MG63 (cell line): ENCODE measurements at regions not wholly inside any gene's neighbourhood (a gene's known extent, or its start where the extent isn't known, plus 50 kb on each side); places are given as distances from the start of the nearest gene placed in this dataset.
"Not testable (repeated sequence)": the region's sequence is repeated elsewhere in the genome, so short reads cannot be mapped to it uniquely, and the experiment has no call there.

Source experiments
- DNase-seq: peaks from one replicate; pipeline ENCODE4 v3.0.0-alpha.2; 2020
- H3K27me3 ChIP-seq: fragments of 250-450 bp; sonication (Bioruptor Pico); 2 replicates; pipeline ENCODE4 v1.5.1; 2020; ENCODE audit warnings: mild to moderate bottlenecking, moderate library complexity
- H3K36me3 ChIP-seq: fragments of 250-450 bp; sonication (Bioruptor Pico); 2 replicates; pipeline ENCODE4 v1.5.1; 2020; ENCODE audit warnings: mild to moderate bottlenecking, moderate library complexity
- H3K4me3 ChIP-seq: fragments of 250-450 bp; sonication (Bioruptor Pico); 2 replicates; pipeline ENCODE4 v1.5.1; 2020; ENCODE audit warnings: mild to moderate bottlenecking, moderate library complexity
- H3K9me3 ChIP-seq: fragments of 250-450 bp; sonication (Bioruptor Pico); 2 replicates; pipeline ENCODE4 v1.5.1; 2020; ENCODE audit warnings: mild to moderate bottlenecking, moderate library complexity

DNA sequence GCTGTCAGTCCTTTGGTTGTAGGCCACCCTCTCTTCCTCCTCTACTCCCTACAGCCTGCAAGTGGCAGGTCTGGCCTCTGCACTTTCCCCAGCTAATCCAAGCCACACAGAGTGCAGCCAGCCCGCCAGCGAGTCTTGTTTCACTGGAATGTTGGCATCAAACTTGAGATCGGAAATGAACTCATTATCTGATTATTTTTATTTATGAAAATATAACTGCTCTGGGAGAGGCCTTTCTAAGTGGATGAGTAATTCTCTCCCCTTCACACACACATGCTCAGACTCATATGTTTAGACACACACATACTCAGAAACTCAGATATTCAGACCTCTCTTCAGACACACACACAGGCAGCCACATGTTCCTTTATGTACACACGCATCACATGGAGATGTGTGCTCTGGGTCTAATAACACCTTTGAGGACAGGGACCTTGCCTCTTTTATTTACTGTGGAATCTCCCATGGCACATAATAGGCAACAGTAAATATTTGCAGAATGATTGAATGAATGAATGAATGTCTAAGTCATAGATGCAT, 151.3 kb downstream of the ZFP36L2 start:
- H3K27me3 ChIP-seq: no peaks in the 10 kb centered on the region
- H3K36me3 ChIP-seq: no peaks in the 10 kb centered on the region
- no peaks in the 10 kb centered on the region for H3K9me3 ChIP-seq
- DNase-seq: peak; percentile 95
- H3K4me3 ChIP-seq: no peak overlapping the region

DNA sequence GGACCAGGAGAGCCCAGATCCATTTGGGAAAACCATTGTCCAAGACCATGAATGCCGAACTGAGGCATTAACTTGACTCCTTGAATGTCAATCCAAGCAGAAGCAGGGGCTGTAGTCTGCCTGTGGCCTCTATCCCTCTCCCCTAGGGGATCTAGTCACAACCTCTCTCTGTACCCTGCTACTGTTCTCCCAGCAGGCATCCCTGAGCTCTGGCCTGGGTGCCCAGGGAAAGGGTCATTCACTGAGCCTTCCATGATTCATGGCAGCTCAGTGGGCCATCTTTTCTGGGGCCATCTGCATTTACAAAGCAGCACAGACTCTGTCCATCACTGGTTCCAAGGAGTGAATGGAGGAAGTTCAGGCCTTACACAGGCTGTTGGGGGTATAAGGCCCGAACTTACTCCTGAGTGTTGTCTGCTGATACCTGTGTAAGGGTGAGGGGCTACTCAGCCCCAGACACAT, 151.8 kb downstream of the ZFP36L2 start:
- no peak for DNase-seq
- no peaks in the 10 kb centered on the region for H3K9me3 ChIP-seq
- no peaks in the 10 kb centered on the region for H3K36me3 ChIP-seq
- H3K4me3 ChIP-seq: no peak overlapping the region
- H3K27me3 ChIP-seq: no peaks in the 10 kb centered on the region

DNA sequence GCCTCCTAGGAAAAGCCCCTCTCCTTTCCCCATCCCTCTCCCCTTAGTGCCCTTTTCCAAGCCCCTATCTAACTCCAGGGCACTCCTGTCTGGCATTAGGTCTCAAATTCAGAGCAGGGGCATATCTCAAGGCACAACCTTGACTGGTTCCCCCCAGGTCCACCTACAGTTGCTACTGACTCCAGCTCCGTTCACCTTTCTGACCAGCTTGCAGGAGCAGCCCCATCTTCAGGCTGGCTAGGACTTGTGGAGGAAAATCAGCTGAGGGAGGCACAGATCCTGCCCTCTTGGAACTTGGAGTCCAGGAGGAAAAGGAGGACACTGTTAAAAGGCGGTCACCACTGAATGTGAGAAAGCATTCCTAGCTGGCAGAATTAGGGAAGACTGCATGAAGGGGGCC, 152.4 kb downstream of the ZFP36L2 start:
- Histone ChIP-seq H3K4me3 (no peak overlapping the region), H3K27me3 (no peaks in the 10 kb centered on the region)
- no peak for DNase-seq

DNA sequence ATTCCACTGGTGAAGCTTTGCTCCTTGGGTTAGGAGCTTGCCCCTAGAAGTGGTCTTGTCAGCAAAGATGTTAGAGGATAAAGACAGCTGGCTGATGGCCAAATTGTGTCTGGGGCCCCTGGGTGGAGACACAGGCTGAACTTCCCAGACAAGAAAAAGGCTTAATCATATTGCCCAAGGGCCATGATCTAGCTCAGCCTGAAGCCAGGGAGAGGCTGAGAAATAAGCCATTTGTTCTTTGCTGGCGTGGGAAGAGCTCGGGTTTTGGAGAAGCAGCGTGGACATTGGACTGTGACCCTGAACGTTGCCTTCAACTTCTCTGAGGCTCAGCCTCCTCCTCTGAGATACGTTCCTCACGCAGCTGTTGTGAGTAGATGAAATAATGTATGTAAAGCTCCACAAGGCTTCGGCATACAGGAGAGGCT, 153.0 kb downstream of the ZFP36L2 start:
- Histone ChIP-seq H3K36me3 (no peaks in the 10 kb centered on the region), H3K27me3 (no peaks in the 10 kb centered on the region), H3K4me3 (no peak overlapping the region), H3K9me3 (no peaks in the 10 kb centered on the region)
- peak; percentile 76 for DNase-seq

More for the DNA sequence above, 152.4 kb downstream of the ZFP36L2 start:
- Histone ChIP-seq H3K36me3 (no peaks in the 10 kb centered on the region), H3K9me3 (no peaks in the 10 kb centered on the region)

DNA sequence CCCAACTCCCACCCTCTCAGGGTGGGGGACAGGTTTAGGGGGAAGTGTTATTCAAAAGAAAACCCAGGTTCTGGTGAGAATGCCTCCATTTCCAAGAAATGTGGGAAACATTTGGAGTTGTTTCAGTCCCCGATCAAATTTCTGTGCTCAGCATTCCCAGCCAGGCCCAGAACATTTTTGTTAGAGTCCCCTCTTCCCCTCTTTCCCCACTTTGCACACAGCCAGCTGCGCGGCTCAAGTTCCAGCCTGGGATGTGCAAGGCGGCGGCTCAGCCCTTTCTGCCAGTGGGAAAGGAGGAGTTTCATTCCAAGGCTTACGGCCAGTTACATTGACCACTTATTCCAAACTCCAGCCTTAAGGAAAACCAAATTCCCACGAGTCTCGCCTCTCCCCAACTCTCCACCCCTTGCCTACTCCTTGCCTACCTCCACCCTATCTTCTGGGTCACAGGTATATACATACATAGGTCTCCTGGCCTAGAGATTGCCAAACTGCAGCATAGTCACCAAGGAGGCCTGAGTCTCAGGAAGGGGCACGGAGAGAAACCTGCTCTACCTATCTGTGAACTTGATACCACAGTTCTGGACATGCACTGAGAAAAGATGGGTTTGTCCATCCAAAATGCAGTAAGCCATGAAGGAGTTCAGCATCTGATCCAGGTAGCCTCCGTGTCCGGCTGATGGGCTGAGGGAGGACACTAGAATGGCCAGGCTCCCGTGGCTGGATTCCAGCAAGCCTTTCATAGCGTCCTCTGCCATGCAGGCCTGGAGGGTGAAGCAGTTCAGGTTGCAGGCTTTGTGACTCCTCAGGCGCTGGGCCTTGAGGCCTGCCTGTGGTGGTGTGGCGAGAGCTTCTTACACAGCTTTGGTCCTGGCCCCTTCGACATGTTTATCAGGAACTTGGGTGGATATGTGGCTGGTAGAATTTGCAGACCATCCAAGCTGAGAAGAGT, 154.5 kb downstream of the ZFP36L2 start:
- H3K9me3 ChIP-seq: no peaks in the 10 kb centered on the region
- H3K4me3 ChIP-seq: no peak overlapping the region
- H3K27me3 ChIP-seq: no peaks in the 10 kb centered on the region
- H3K36me3 ChIP-seq: no peaks in the 10 kb centered on the region
- DNase-seq: no peak

DNA sequence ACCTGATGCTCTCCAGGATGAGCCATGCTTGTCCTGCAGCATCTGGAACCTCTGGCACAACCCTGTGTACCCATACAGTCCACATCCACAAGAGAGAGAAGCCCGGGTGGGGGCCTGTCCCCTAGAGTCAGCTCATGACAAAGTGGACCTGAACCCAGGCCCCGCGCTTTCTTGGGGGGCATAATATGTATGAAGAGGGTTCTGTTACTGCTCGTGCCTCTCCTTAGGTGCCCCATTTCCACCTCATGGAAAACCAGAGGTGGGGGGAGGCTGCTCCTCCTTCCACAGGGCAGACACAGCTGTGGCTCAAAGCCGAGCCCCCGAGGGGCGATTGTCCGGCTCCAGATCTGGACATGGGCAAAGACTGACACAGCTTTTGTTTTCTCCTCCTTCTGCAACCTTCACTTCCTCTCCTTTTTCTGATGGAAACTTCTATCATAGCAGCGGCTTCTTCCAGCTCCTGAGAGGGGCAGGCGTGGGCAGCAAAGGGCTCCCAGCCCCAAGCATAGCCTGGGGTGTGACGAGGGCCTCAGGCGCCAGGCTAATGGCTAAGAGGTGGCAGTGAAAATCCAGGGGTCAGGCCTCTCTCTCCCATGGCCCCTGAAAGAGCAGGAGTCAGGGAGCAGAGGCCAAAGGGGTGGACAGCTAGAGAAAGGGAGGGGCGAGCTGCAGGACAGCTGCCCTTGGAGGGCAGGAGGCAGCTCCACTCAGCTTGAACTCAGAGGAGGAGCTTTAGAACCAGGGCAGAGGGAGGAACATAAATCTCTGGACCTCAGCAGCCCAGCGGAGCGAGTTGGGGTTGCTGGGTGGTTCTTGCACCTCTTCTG, 155.5 kb downstream of the ZFP36L2 start:
- no peaks in the 10 kb centered on the region for H3K27me3 ChIP-seq
- H3K36me3 ChIP-seq: no peaks in the 10 kb centered on the region
- H3K4me3 ChIP-seq: no peak overlapping the region
- no peak for DNase-seq
- no peaks in the 10 kb centered on the region for H3K9me3 ChIP-seq

DNA sequence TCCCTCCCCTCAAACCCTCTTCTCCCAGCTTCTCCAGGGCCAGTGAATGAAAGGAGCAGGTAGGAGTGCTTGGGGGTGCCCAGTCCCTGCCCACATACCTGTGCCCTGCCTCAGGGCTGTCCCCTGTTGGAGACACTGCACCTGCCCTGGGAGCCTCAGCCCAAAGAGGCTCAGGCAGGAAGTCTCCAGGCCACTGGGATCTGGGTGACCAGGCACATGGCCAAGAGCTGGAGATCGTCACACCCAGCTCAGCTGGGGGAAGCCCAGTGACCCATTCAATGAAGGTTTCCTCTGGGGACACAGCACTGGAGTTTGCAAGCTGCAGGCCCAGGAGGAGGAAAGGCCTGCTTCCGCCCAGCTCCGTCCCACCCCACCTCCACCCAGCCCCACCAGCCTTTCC, 156.4 kb downstream of the ZFP36L2 start:
- no peak for DNase-seq
- no peaks in the 10 kb centered on the region for H3K27me3 ChIP-seq
- no peaks in the 10 kb centered on the region for H3K36me3 ChIP-seq
- no peaks in the 10 kb centered on the region for H3K9me3 ChIP-seq
- no peak overlapping the region for H3K4me3 ChIP-seq

DNA sequence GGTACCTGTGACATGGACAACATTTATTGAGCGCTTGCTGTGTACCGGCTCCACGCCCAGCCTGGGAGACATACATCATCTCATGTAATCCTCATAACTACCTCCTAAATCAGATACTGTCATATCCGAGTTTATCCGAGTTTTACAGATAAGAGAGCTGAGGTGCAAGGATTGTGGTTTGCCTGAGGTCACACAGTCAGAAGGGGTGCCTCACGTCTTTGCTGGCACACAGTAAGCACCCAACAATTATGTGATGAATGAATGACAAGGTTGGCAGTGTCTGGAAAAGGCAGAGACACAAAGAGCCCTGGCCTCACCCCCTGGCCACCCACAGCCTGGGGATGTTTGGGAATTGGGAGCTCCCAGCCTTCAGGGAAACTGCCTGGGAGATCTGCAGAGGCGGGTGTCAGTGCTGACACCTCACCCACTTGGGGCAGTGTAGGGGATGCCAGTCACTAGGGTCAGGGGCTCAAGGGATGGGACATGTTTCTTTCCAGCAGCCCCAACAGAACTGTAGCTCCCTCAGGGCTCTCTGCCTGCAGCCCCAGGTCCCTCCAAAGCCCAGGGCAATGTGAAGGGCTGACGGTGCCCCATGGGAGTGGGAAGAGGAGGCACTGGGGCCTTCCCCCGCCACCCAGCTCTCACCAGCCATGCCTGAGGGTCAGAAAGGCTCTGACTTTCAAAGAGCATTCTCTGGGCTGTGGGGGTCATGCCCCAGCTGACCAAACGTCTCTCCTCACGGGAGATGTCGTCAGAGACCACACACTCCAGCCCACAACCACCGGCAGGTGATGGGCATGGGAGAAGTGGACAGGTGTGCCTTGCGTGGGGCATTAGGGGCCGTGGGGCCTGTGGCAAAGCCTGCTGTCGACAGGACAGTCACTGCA, 157.5 kb downstream of the ZFP36L2 start:
- peaks cover 2% of the 10 kb centered on the region; the same call in 1 of the 2 replicates for H3K9me3 ChIP-seq
- no peak for DNase-seq

DNA sequence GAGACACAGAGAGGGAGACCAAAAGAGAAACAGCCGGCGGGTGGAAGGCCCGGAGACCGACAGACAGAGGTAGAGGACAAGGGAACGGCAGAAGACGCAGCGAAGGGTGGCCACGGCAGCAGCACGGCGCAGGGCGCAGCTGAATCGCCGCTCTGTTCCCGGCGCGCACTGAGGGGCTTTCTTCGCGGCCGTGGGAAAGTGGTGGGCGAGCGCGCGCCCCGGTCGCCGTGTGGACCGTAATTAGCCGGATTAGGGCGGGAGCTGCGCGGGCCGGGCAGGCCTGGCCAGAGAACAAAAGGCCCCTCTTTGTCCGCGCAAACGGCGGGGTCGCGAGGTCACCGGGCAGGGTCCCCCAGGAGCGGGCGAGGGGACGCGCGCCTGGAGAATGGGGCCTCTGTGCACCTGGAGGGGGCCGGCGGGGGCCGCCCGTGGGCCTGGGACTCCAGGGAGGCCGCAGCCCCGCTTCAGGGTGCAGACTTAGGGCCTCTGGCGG, 158.3 kb downstream of the ZFP36L2 start:
- H3K4me3 ChIP-seq: no peak overlapping the region
- no peaks in the 10 kb centered on the region for H3K27me3 ChIP-seq
- H3K9me3 ChIP-seq: peaks cover 2% of the 10 kb centered on the region; the same call in 1 of the 2 replicates
- DNase-seq: no peak
- H3K36me3 ChIP-seq: no peaks in the 10 kb centered on the region

More for the DNA sequence above, 157.5 kb downstream of the ZFP36L2 start:
- H3K4me3 ChIP-seq: no peak overlapping the region
- no peaks in the 10 kb centered on the region for H3K27me3 ChIP-seq
- no peaks in the 10 kb centered on the region for H3K36me3 ChIP-seq

DNA sequence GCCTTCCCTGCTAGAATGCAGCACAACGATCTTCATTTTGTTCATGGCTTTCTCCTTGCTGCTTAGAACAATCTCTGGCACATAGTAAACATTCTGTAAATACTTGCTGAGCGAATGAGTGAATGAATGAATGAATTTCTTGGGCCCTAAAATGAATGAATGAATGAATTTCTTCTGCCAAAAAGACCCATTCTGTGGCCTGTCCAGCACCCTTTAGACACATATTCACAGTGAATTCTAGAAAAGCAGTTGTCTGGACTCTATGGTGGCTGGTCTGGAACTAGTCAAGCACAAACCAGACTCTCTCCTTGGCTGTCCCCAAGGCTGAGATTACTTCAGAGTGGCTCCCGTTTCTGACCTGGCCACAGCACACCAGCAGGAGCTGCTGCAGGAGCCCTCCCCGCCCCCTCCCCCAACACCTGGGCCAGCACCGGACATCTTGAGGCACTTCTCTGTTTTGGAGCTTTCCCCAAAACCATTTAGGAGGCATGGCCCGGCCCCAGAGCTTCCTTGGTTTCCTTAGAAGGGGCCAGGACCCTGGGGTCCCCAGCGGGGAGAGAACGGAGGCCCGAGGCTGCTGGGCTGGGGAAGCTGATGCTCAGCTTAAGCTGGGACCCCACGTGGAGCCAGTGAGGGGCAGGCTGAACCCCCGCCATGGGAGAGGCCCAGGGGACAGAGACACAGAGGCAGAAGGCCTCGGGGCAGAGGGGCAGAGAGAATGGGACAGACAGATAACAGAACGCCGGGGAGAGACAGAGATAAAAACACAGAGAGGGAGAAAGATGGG, 159.0 kb downstream of the ZFP36L2 start:
- Histone ChIP-seq H3K9me3 (peaks cover 2% of the 10 kb centered on the region; the same call in 1 of the 2 replicates), H3K4me3 (no peak overlapping the region), H3K27me3 (no peaks in the 10 kb centered on the region), H3K36me3 (no peaks in the 10 kb centered on the region)
- no peak for DNase-seq

DNA sequence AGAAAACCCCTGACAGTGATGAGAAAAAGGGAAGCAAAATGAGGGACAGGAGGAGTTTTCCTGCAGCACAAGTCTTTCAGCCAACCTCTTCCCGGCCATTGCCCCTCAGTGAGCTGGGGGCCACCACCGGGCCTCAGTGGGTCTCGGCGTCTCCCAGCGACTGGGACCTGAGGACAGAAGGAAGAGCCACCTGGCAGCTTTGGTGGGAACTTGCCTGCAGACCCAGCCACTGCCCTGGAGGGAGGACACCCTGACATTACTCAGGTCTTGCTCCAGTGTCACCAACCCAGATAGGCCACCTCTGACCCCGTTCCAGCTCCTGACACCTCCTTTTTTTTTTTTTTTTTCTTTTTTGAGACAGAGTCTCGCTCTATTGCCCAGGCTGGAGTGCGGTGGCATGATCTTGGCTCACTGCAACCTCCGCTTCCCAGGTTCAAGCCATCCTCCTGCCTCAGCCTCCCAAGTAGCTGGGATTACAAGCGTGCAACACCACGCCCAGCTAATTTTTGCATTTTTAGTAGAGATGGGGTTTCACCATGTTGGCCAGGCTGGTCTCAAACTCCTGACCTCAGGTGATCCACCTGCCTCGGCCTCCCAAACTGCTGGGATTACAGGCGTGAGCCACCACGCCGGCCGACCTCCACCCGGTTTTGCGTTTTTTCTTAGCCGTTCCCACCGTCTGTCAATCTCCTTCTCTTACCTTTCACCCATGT, 159.7 kb downstream of the ZFP36L2 start:
- DNase-seq, H3K9me3 ChIP-seq, H3K4me3 ChIP-seq, H3K27me3 ChIP-seq, H3K36me3 ChIP-seq: not testable (repeated sequence)

DNA sequence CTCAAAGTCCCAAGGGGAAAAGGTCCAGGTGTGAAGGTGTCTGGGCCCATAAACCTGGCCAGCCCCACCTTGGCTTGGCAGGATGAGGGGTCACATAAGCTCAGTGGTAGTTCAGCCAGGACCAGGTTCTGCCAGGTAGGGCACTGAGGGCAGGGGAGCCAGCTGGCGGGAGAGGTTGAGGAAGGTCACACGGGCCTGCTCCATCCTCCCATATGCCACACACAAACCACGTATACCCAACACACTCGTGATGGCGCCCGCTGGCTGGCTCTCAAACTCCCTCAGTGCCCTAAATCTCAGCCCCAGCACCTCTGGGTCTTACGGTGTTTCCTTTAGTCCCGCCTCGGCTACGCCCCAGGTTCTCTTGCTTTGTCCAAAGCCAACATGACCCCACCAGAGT, 160.5 kb downstream of the ZFP36L2 start:
- Histone ChIP-seq H3K4me3 (no peak overlapping the region), H3K9me3 (peaks cover 7% of the 10 kb centered on the region; the same call in 1 of the 2 replicates), H3K27me3 (no peaks in the 10 kb centered on the region), H3K36me3 (no peaks in the 10 kb centered on the region)
- DNase-seq: no peak

DNA sequence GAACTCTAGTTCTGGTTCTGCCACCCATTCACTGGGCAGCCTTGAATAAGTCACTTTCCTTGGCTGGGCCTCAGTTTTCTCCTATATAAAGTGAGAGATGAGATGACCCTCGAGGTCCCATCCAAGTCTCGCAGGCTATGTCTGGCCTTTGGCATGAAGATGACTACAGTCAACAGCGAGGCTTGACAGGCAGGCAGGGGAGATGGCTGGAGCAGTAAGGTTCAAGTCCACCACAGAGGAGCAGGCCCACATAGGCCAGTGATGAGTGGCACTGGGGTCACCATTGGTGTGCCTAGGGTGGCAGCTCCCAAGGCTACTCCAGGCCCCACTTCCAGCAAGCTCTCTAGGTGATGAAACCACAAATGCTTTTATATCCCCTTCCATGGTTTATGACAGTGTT, 161.4 kb downstream of the ZFP36L2 start:
- Histone ChIP-seq H3K36me3 (no peaks in the 10 kb centered on the region), H3K27me3 (no peaks in the 10 kb centered on the region), H3K9me3 (peaks cover 7% of the 10 kb centered on the region; the same call in 1 of the 2 replicates), H3K4me3 (no peak overlapping the region)
- no peak for DNase-seq

DNA sequence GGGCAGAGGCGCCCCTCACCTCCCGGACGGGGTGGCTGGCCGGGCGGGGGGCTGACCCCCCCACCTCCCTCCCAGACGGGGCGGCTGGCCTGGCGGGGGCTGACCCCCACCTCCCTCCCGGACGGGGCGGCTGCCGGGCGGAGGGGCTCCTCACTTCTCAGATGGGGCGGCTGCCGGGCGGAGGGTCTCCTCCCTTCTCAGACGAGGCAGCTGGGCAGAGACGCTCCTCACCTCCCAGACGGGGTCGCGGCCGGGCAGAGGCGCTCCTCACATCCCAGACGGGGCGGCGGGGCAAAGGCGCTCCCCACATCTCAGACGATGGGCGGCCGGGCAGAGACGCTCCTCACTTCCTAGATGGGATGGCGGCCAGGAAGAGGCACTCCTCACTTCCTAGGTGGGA, 163.3 kb downstream of the ZFP36L2 start:
- H3K9me3 ChIP-seq, H3K36me3 ChIP-seq, DNase-seq, H3K4me3 ChIP-seq, H3K27me3 ChIP-seq: not testable (repeated sequence)

DNA sequence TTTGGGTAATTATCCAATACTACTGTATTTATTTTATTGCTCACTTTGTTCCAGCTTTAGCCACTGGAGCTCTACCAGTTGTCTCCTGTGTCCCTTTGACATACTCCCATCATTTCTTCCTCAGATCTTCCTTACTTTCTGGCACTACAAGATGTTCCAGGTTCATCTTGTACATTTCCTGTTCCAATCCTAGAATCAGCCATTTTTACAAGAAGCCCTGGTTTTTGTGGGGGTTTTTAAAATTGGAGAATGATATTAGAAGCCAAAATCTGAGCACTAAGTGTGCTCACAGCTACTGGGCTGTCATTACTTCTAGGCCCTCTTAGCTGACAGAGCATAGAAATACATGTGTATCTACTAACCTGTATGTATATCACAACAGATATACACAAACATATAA, 164.3 kb downstream of the ZFP36L2 start:
- H3K27me3 ChIP-seq: no peaks in the 10 kb centered on the region
- no peak overlapping the region for H3K4me3 ChIP-seq
- no peak for DNase-seq
- peaks cover 7% of the 10 kb centered on the region; the same call in 1 of the 2 replicates for H3K9me3 ChIP-seq
- no peaks in the 10 kb centered on the region for H3K36me3 ChIP-seq
